ENCODE measurements at regions not wholly inside any gene's neighbourhood (a gene's known extent, or its start where the extent isn't known, plus 50 kb on each side); places are given as distances from the start of the nearest gene placed in this dataset.

- H3K36me3 ChIP-seq (ENCODE audit: control insufficient read depth in 1 of 2, insufficient read depth in 2 of 2, low read length in 2 of 2), result no peaks in the 10 kb centered on the region
- H3K4me1 ChIP-seq (ENCODE audit: control insufficient read depth in 1 of 2, insufficient read depth in 2 of 2, low read length in 2 of 2), result no peaks in the 10 kb centered on the region
- no peak for TF ChIP-seq ZNF274 (IDR thresholded peaks at IDR 0.05; ENCODE audit: low read depth, low read length)
- TF ChIP-seq ATF3 (IDR thresholded peaks at IDR 0.05), result no peak
- TF ChIP-seq RAD21 (IDR thresholded peaks at IDR 0.05; ENCODE audit: low read depth), result no peak
- no peak for TF ChIP-seq CBX3 (IDR thresholded peaks at IDR 0.05; ENCODE audit: low read depth)
- no peak for TF ChIP-seq EZH2 (IDR thresholded peaks at IDR 0.05)
- no peak for TF ChIP-seq ZBTB33 (IDR thresholded peaks at IDR 0.05; ENCODE audit: extremely low read depth, insufficient replicate concordance, low read length)
- no peak for TF ChIP-seq YY1 (IDR thresholded peaks at IDR 0.05; ENCODE audit: extremely low read depth, insufficient replicate concordance, low read depth, low read length)
- TF ChIP-seq SIN3A (IDR thresholded peaks at IDR 0.05; ENCODE audit: low read depth), result no peak
- TF ChIP-seq EZH2phosphoT487 (IDR thresholded peaks at IDR 0.05; ENCODE audit: borderline replicate concordance), result no peak
- TF ChIP-seq ZFX (IDR thresholded peaks at IDR 0.05), result no peak
- no peak for TF ChIP-seq POLR2AphosphoS5 (IDR thresholded peaks at IDR 0.05; ENCODE audit: low read depth, low read length)
- TF ChIP-seq EGR1 (IDR thresholded peaks at IDR 0.05; ENCODE audit: low read depth), result no peak
- TF ChIP-seq SRF (IDR thresholded peaks at IDR 0.05; ENCODE audit: low read depth), result no peak
- TF ChIP-seq FOSL1 (IDR thresholded peaks at IDR 0.05; ENCODE audit: low read depth), result no peak
- no peak for TF ChIP-seq MAX (IDR thresholded peaks at IDR 0.05)
- TF ChIP-seq POLR2A (IDR thresholded peaks at IDR 0.05; ENCODE audit: borderline replicate concordance, extremely low read depth, insufficient read depth, insufficient read length), result no peak
- no peak for TF ChIP-seq CTCF (IDR thresholded peaks at IDR 0.05 in 2 of 3, conservative IDR thresholded peaks at IDR 0.05 in 1 of 3; ENCODE audit: borderline replicate concordance in 1 of 3, insufficient read depth in 1 of 3, low read depth in 2 of 3, low read length in 2 of 3)
- H3K79me2 ChIP-seq (ENCODE audit: insufficient read depth, low read length), result no peaks in the 10 kb centered on the region
- no peak for ATAC-seq
- H3K9ac ChIP-seq (ENCODE audit: low read length), result no peak overlapping the region
- ChIA-PET POLR2A (no interaction called here), RAD21 (ENCODE audit: low non-redundant PET in 1 of 2, low total read pairs in 2 of 2, uncharacterized antibody in 2 of 2, unreplicated experiment in 2 of 2) (no interaction called here), CTCF (no interaction called here)
- no peak overlapping the region for H3K4me2 ChIP-seq (ENCODE audit: low read length)
- no peaks in the 10 kb centered on the region for H3K9me3 ChIP-seq (ENCODE audit: control insufficient read depth in 1 of 2, insufficient read depth in 1 of 2, low read depth in 1 of 2, low read length in 2 of 2)
- no peak overlapping the region for H2AFZ ChIP-seq (ENCODE audit: low read depth, low read length, poor library complexity, severe bottlenecking)
- no peaks in the 10 kb centered on the region for H3K9me2 ChIP-seq (ENCODE audit: insufficient read depth)
- BruUV-seq (replicated peaks), result no TSS peak
- H3K4me3 ChIP-seq (replicated peaks in 1 of 2; ENCODE audit: low read depth in 1 of 2, low read length in 2 of 2), result no peak overlapping the region
- H3K27me3 ChIP-seq (ENCODE audit: insufficient read depth, low read length), result no peaks in the 10 kb centered on the region; the same call in 1 of the 2 replicates
- H4K20me1 ChIP-seq (ENCODE audit: insufficient read depth), result no peaks in the 10 kb centered on the region
- intact Hi-C loops (cut with micrococcal nuclease), result no loop called here
- H3K27ac ChIP-seq (ENCODE audit: low read depth, low read length), result no peak overlapping the region
- no peak for DNase-seq (ENCODE audit: low read depth, low spot score)
Measured at GRCh38 chr6:98156580-98156979, 677.8 kb upstream of the POU3F2 start.

Data from HCT116 (cell line).